Hematopoietic multipotent progenitor cell treated with erythropoietin and hydrocortisone succinate and interleukin-3 and kit ligand, for 6 days (in vitro differentiated cells): ENCODE measurements at regions not wholly inside any gene's neighbourhood (a gene's known extent, or its start where the extent isn't known, plus 50 kb on each side); places are given as distances from the start of the nearest gene placed in this dataset.
"Not testable (repeated sequence)": the region's sequence is repeated elsewhere in the genome, so short reads cannot be mapped to it uniquely, and the experiment has no call there.

Experiments used
- DNase-seq: peaks from one replicate; pipeline ENCODE4 v3.0.0-alpha.2; 2015

GRCh38 chr14:25843481-25844470 lies 754.1 kb downstream of the NOVA1 start:
- no peak for DNase-seq

- DNase-seq = no peak
Measured at GRCh38 chr14:25841226-25841625, 756.6 kb downstream of the NOVA1 start.

DNA sequence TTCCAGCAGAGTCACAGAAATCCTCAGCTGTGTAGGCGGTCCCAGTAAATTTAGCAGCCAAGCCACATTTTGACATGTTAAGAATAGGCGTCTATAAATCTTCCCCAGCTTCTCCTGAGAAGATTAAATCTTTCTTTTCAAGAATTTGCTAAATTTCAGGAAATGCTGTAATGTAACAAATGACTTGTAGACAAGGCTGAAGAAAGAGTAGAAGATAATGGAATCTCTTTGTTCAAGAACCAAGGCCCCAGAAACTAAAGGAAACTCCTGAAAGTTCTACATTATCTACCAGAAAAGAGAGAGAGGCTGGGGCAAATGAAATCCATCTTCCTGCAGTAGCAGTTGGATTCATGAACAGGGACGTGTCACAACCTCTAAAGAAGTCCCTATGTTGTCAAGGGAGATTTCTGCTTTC lies 760.3 kb downstream of the NOVA1 start:
- DNase-seq = no peak

- no peak for DNase-seq
Measured at GRCh38 chr14:25836636-25837035, 761.2 kb downstream of the NOVA1 start.

DNA sequence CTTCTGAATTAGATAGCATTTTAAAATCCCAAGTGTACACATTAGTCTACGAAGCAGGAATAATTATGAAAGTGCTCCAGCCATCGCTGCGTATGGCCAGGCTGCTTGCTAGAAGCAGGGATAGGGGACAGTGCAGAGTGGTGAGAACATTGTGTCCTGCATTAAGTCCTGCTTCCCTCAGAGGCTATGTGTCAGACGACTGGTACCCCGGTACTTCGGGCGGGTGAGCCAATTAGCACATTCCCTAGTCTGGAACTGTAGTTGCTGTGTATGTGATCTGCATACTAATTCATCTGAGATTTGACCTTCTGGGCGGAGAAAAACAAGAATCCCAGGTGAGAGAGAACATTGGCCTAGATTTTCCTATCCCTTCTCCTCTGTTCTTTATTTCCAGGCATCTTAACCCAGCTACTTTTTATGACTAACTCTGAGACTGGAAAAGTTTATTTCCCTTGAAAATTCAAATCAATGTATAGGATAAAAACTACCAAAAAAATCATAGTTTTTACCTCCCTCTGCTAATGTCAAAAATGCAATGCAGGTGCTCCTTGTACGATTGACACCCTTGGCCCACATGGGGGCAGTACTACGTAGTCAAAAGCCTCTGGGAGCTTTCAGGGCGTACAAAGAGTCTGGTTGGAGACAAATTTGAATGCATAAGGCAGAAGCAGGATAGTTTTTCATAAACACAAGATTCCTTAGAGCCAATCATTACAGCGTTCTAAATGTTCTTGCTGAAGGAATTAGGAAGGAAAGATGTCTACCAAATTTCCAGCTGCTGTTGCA lies 764.3 kb downstream of the NOVA1 start:
- DNase-seq = peak; percentile 32

DNA sequence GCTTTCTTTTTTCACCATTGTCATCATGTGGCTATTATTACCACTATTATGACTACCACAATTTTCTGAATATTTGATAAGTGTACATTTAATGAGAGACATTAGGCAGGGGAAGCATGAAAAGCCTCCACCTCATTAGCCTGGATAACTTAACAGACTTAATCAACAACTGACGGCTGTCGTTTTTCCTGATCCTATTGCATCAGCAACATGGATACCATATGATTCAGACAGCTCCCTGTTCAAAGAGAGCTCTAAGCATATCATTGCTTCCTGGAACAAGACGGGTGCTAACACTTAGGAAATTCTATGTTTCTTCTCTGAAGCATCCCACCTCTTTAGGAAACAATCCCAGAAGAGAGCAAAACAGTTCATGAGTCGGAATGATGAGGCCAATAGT lies 765.2 kb downstream of the NOVA1 start:
- DNase-seq = no peak

- no peak for DNase-seq
Measured at GRCh38 chr14:25828562-25828961, 769.3 kb downstream of the NOVA1 start.

- DNase-seq = no peak
Measured at GRCh38 chr14:25826105-25826504, 771.7 kb downstream of the NOVA1 start.

DNA sequence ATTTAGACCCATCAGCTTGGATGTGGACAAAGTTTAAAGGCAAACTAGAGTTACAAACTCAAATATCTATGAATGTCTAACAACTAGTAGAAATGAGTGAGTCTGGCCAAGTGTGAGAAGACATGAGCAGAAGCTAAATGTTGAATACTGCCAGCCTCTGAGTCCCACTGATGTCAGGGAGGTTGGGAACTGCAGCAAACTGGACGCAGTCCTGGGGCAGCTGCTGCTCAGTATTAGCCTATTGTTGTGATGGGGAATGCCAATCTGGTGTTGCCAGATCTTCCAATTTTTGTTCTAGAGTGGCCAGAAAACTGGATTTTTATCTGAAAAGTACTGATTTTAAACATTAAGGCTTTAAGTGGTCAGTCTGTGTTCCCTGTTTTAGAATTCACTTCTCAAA lies 770.4 kb upstream of the STXBP6 start:
- DNase-seq = no peak

DNA sequence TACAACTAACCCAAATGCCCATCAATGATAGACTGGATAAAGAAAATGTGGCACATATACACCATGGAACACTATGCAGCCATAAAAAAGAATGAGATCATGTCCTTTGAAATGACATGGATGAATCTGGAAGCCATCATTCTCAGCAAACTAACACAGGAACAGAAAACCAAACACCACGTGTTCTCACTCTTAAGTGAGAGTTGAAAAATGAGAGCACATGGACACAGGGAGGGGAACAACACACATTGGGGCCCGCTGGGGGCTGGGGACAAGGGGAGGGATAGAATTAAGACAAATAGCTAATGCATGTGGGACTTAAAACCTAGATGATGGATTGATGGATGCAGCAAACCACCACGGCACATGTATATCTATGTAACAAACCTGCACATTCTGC lies 764.7 kb upstream of the STXBP6 start:
- DNase-seq = not testable (repeated sequence)

DNA sequence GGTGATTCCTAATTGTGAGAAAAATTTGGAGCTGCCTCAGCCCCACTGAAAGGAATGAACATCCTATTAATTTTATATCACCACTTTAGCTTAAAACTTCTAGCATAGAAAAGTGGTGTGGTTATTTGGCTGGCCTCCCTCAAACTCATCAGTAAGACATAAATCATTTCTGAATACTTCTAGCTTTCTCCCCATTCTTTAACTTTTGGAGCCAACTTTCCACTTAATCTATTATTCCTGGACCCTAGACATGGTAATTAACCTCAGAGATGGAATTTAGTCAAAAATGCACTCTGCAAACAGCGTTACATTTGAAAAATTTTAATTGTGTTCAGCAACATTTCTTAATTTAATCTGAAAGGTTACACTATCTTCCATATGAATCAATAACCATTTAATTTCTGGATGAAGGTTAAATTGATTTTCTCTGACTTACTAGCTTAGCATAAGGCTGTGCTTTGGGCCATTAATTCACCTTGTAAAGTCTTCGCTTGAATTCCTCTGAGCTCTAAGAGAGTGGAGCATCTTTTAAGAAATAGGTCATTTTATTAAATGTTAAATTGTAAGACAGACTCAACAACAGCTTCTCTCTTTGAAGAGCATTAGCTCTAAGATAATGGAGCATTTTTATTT lies 753.6 kb upstream of the STXBP6 start:
- DNase-seq = no peak

DNA sequence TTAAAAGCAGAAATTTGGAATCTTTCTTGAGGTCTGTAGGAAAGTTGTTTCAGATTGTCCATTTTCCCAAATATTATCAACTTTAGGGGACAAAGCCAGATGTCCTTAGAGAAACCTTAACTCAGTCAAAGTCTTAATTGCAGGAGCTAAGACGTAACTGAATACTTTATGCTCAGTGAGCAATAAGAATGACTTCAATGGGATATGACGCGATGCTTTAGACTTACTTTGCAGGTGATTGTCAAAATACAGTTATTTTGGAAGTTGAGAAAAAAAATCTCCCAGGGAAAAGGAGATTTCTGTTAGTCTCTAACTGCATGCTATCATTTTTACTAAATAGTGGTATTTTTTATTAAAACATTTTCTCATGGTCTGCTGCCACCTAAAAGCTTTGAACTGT lies 750.9 kb upstream of the STXBP6 start:
- DNase-seq = no peak

- DNase-seq = no peak
Measured at GRCh38 chr14:25788252-25788651, 738.3 kb upstream of the STXBP6 start.

GRCh38 chr14:25765909-25766308 lies 716.0 kb upstream of the STXBP6 start:
- no peak for DNase-seq

DNA sequence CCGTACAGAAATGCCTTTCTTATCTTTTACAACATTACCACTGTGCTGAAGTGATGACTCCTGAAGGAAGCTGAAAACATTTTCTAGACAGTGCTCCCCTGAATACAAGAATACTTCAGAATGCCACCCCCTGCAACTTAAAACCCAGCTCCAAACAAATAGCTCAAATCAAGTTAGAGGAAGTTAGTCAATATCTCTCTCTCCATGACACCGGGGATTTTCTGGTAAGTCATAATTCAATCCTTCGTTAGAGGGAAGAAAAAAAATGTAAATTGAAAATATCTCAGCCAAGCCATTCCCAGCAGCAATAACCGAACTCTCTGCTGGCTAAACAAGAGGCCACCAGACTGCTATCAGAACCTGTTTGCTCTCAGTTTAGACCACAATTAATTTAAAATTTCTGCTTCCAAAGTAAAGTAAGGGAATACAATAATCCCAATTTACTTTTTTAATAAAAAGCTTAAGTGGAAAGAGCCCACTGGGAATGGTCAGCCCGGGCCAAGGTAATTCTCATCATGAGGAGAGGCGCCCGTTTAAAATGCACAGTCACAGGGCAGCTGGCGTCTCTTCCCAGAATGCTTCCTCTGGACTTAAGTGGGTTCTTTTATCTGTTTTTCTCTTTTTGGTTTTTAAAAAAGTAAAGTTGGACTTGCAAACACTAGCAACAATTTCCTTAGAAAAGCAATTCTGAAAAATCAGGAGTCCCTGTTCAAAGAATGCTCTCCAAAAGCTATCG lies 710.1 kb upstream of the STXBP6 start:
- no peak for DNase-seq

- DNase-seq = no peak
Measured at GRCh38 chr14:25759256-25759655, 709.3 kb upstream of the STXBP6 start.

DNA sequence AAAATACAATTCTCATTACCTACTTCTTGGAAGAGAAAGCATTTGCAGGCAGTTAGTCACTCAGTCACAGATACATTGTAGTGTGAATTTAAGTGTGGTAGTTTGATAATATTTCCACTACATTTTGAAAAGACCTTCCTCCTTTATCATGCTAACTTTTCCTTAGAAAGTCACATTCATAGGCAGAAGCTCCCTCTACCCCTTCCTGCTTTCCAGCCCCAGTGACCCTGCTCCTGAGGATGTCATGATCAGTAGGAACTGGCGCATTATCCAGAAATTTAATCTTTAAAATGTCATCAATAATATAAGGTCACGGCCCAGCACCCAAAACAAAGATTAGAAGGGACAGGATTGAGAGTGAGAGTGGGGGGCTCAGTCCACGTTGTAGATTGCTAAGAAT lies 707.4 kb upstream of the STXBP6 start:
- no peak for DNase-seq

- no peak for DNase-seq
Measured at GRCh38 chr14:25756876-25757275, 706.9 kb upstream of the STXBP6 start.

DNA sequence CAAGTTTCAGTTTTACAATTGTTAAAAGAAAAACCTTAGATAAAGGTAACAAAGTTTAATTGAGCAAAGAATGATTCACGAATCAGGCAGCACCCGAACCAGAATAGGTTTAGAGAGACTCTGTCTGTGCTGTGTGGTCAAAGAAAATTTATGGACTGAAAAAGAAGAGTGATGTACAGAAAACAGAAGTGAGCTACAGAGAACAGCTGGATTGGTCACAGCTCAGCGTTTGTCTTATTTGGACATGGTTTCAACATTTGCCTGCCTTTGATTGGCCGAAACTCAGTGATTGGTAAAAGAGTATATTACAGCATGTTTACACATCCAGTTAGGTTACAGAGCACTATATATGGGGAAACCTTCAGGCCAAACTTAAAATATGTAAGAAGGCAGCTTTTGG lies 703.2 kb upstream of the STXBP6 start:
- DNase-seq = no peak

DNA sequence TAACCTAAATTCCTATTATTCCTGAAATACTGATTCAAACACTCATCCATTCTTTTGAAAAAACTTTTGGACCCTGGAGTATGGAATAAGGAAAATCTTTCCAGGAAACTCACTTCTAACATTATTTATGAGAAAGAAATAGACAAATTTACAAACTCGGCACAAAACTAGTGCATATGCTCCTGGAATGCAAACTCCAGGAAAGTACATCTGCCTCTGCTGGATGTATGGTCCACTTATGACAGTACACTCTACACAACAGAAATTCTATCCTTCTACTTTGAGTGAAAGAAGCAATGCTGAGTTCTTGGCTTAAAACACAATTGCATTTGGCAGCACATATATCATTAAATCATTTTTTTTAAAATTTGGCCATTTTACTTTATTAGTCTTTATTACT lies 700.5 kb upstream of the STXBP6 start:
- no peak for DNase-seq
